Mesothelial cell of epicardium (in vitro differentiated cells): ENCODE measurements at regions not wholly inside any gene's neighbourhood (a gene's known extent, or its start where the extent isn't known, plus 50 kb on each side); places are given as distances from the start of the nearest gene placed in this dataset.

Source experiments
- DNase-seq, 2 experiments: peaks; one replicate each; pipeline ENCODE4 v3.0.0; 2021; ENCODE audit warnings: low spot score in 2 of 2; ENCODE audit not compliant: unreplicated experiment in 2 of 2
- H3K27ac Mint-ChIP-seq: 2 replicates; pipeline ENCODE4 v1.8.0; 2021; ENCODE audit warnings: mixed read lengths
- H3K27me3 Mint-ChIP-seq: 2 replicates; pipeline ENCODE4 v1.8.0; 2021; ENCODE audit warnings: low read depth, mixed read lengths
- H3K36me3 Mint-ChIP-seq: 2 replicates; pipeline ENCODE4 v1.8.0; 2021; ENCODE audit warnings: mixed read lengths
- H3K4me1 Mint-ChIP-seq: 2 replicates; pipeline ENCODE4 v1.8.0; 2021; ENCODE audit warnings: mixed read lengths
- H3K4me3 Mint-ChIP-seq: 2 replicates; pipeline ENCODE4 v1.8.0; 2021; ENCODE audit warnings: mild to moderate bottlenecking, moderate library complexity, mixed read lengths
- H3K9me3 Mint-ChIP-seq: 2 replicates; pipeline ENCODE4 v1.8.0; 2021; ENCODE audit warnings: mixed read lengths
- TF ChIP-seq, protein P1 (sequence below): fragments of 200-600 bp; sonication (generic); IDR thresholded peaks from one replicate; pipeline ENCODE4 v1.5.0; 2021; ENCODE audit warnings: antibody characterized with exemption; ENCODE audit not compliant: unreplicated experiment

DNA sequence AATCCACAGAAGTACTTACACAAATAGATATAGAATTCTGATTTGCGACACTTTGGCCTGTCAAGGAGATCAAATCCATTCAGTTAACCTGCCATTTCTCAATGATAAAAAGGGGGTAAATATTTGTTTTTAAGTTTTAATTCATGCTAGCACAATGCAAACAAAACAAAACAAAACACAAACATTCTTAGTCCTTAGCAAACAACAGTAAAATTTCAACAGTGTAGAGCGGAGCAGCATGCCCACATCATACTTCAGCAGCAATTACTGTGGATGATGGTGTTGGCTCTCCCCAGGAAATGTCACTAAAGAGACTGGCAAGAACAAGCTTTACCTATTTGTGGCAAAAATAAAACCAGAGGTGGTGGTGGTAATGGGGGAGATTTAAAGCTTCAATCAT is 625.2 kb upstream of the PCDH20 start:
- TF ChIP-seq, protein P1, sequence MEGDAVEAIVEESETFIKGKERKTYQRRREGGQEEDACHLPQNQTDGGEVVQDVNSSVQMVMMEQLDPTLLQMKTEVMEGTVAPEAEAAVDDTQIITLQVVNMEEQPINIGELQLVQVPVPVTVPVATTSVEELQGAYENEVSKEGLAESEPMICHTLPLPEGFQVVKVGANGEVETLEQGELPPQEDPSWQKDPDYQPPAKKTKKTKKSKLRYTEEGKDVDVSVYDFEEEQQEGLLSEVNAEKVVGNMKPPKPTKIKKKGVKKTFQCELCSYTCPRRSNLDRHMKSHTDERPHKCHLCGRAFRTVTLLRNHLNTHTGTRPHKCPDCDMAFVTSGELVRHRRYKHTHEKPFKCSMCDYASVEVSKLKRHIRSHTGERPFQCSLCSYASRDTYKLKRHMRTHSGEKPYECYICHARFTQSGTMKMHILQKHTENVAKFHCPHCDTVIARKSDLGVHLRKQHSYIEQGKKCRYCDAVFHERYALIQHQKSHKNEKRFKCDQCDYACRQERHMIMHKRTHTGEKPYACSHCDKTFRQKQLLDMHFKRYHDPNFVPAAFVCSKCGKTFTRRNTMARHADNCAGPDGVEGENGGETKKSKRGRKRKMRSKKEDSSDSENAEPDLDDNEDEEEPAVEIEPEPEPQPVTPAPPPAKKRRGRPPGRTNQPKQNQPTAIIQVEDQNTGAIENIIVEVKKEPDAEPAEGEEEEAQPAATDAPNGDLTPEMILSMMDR = no peak
- peaks cover 4% of the 10 kb centered on the region for H3K9me3 Mint-ChIP-seq
- no peaks in the 10 kb centered on the region for H3K4me1 Mint-ChIP-seq

DNA sequence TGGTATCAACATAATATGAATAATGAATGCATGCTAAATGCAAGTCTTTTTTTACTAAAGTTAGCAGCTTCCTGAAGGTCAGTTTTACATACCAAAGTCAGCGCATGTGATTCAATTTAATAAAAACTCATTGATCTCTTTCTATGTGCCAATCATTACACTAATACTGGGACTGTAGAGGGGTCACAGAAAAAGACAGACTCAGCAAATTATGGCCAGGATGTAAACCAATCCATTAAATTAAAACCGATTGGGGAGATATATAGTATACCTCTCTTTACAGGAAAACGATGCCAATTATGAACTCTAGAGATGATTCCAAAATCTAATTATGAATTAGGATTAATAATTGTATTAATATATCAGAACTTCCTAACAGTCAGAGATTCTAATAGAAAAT is 624.4 kb upstream of the PCDH20 start:
- H3K4me1 Mint-ChIP-seq = no peaks in the 10 kb centered on the region
- TF ChIP-seq, protein P1 = no peak
- no peak overlapping the region for H3K27ac Mint-ChIP-seq
- no peaks in the 10 kb centered on the region for H3K9me3 Mint-ChIP-seq
- no peak for DNase-seq
- no peak overlapping the region for H3K4me3 Mint-ChIP-seq
- peaks cover 5% of the 10 kb centered on the region for H3K27me3 Mint-ChIP-seq
- no peaks in the 10 kb centered on the region for H3K36me3 Mint-ChIP-seq

More for the DNA sequence above, 625.2 kb upstream of the PCDH20 start:
- Mint-ChIP-seq H3K27me3 (peaks cover 5% of the 10 kb centered on the region), H3K4me3 (no peak overlapping the region), H3K27ac (no peak overlapping the region), H3K36me3 (no peaks in the 10 kb centered on the region)
- DNase-seq = no peak

DNA sequence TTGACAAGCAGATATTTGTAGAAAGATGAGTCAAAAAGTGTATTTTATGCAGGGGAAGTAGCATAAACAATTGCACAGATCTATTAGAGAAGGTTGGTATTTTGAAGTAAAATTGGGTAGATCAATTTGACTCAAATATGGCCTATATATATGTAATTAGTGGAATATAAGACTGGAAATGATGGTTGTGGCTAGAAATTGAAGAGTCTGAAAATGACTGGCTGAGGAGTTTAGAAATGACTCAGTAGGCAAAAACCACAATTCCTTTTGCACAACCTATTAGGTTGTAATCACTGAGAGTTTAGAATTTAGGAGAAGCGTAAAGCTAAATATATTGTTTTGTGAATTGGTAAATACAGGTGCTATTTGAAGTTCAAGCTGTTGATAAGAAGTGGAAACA is 622.6 kb upstream of the PCDH20 start:
- Mint-ChIP-seq H3K9me3 (no peaks in the 10 kb centered on the region), H3K36me3 (no peaks in the 10 kb centered on the region), H3K27me3 (peaks cover 5% of the 10 kb centered on the region), H3K27ac (no peak overlapping the region), H3K4me3 (no peak overlapping the region), H3K4me1 (peaks cover 3% of the 10 kb centered on the region)
- TF ChIP-seq, protein P1 = no peak
- DNase-seq = no peak

DNA sequence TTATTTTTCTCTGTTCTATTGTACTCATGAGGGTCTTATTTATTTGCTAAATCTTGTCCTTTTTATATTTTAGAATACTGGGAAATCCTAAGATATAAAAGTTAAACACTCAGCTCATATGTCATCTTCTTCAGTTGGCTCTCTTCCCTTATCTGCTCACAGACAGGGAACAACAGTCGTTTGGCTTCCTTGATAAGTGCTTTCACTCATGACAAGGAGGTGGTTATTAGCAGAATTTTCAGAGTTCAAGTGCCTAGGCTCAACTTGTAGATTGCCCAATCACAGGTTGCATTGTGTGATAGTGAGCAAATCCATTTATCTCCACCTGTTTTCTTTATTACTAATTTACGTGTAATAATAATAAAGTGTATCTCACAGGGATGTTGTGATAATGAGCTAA is 620.3 kb upstream of the PCDH20 start:
- peaks cover 5% of the 10 kb centered on the region for H3K27me3 Mint-ChIP-seq
- no peaks in the 10 kb centered on the region for H3K9me3 Mint-ChIP-seq
- TF ChIP-seq, protein P1 = no peak
- H3K4me1 Mint-ChIP-seq = peaks cover 5% of the 10 kb centered on the region
- no peak overlapping the region for H3K27ac Mint-ChIP-seq
- no peak overlapping the region for H3K4me3 Mint-ChIP-seq
- H3K36me3 Mint-ChIP-seq = no peaks in the 10 kb centered on the region
- no peak for DNase-seq

DNA sequence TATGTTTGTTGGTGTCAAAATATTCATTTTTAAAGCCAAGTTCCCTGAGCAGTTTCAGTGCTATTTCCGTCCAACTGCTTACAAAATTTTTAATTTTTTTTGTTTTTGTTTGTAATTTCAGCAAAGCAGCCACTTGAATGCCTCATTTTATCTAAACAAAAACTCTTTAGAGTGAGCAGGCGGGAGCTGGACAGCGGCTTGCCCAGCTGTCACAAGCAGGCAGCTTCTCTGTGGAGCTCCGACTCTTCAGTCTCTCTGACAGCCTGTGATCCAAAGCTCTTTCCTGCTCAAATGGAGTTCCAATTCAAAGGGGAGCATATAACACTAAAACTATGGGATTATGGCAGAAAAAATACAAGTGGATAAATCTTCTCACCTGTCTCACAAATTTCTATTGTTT is 618.3 kb upstream of the PCDH20 start:
- no peak overlapping the region for H3K4me3 Mint-ChIP-seq
- TF ChIP-seq, protein P1 = no peak
- no peak overlapping the region for H3K27ac Mint-ChIP-seq
- no peak for DNase-seq
- H3K36me3 Mint-ChIP-seq = no peaks in the 10 kb centered on the region
- peaks cover 5% of the 10 kb centered on the region for H3K4me1 Mint-ChIP-seq
- peaks cover 5% of the 10 kb centered on the region for H3K27me3 Mint-ChIP-seq
- no peaks in the 10 kb centered on the region for H3K9me3 Mint-ChIP-seq

DNA sequence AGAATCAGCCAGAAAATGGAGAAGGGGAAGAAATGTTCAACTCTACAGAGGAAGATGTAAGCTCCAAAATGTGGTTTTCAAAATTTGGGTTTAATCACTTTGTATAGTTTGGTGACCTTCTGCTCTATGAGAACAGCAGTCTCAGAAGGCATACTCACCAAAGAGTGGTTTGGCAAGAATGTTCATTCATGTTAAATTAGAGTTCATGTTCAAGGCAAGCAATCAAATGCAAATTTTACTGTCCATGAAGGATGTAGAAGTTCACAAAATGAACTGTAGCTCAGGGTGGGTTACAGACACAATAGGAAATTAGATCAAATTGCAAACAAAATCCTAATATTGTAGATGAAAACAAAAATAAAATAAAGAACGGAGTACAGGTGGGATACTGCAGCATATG is 606.7 kb upstream of the PCDH20 start:
- H3K4me1 Mint-ChIP-seq = no peaks in the 10 kb centered on the region
- H3K4me3 Mint-ChIP-seq = no peak overlapping the region
- no peak for DNase-seq
- TF ChIP-seq, protein P1 = no peak
- H3K27ac Mint-ChIP-seq = no peak overlapping the region
- no peaks in the 10 kb centered on the region for H3K27me3 Mint-ChIP-seq
- H3K9me3 Mint-ChIP-seq = no peaks in the 10 kb centered on the region
- no peaks in the 10 kb centered on the region for H3K36me3 Mint-ChIP-seq
